H1 (cell line): ENCODE measurements at regions not wholly inside any gene's neighbourhood (a gene's known extent, or its start where the extent isn't known, plus 50 kb on each side); places are given as distances from the start of the nearest gene placed in this dataset.

Experiments used
- ASH2L ChIP-seq: fragments of 200-600, 300-600 bp; sonication (generic); IDR thresholded peaks from one replicate; pipeline ENCODE4 v1.7.1; 2017; ENCODE audit warnings: low read length
- BACH1 ChIP-seq: IDR thresholded peaks from 2 replicates; pipeline ENCODE4 v1.6.1; 2012; ENCODE audit warnings: low read length, improper control_type of control experiment
- MAFK ChIP-seq: IDR thresholded peaks from 2 replicates; pipeline ENCODE4 v1.6.1; 2012; ENCODE audit warnings: low read depth, mild to moderate bottlenecking, improper control_type of control experiment, low read length

DNA sequence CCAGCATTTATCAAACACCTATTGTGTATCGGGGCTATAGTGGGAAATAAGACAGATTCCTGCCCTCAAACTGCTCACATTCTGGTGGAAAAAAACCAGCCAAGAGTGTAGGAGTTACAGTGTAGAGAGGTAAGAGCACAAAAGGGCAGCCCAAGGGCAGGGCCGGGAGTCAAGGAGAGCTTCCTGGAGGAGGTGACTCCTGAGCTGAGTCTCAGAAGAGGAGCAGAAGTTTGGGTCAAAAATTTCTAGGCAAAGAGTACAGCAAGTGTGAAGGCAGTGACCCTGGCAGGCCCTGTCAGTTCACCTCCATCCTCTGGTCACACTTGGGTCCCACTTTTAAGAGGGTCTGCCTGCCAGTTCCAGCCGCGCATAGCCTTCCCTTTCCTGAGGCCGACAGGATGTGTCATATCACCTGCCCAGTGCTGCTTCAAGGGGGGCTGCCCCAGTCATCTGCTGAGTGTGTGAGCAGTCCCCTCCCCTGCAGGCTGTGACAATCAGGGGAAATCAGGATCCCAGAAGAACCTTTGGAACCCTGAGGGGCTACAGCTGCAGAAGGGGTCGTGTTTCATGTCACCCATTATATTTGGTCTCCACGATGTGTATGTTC, 118.4 kb downstream of the GLI2 start (continued):
- TF ChIP-seq BACH1, result no peak
- TF ChIP-seq MAFK, result no peak
- no peak for TF ChIP-seq ASH2L
